Skin epidermis (tissue), 12 donors: ENCODE measurements at regions not wholly inside any gene's neighbourhood (a gene's known extent, or its start where the extent isn't known, plus 50 kb on each side); places are given as distances from the start of the nearest gene placed in this dataset.

Source experiments
- H3K27ac ChIP-seq, 21 experiments: fragments of 200-600 bp; sonication (generic) in 11 of 21; one replicate each; pipeline ENCODE4 v1.5.0; 2020; ENCODE audit warnings: mild to moderate bottlenecking in 3 of 21, inconsistent platforms in 2 of 21, moderate library complexity in 2 of 21
- H3K4me3 ChIP-seq, 7 experiments: fragments of 200-600 bp; sonication (generic) in 2 of 7; one replicate each; pipeline ENCODE4 v1.5.0; 2020; ENCODE audit warnings: inconsistent platforms in 2 of 7, mild to moderate bottlenecking in 2 of 7, moderate library complexity in 1 of 7

- Histone ChIP-seq H3K27ac (no peak overlapping the region), H3K4me3 (no peak overlapping the region)
Observed at GRCh38 chr1:72781038-72781437, 498.7 kb upstream of the NEGR1 start.

- H3K4me3 ChIP-seq = no peak overlapping the region
- no peak overlapping the region for H3K27ac ChIP-seq
Observed at GRCh38 chr1:72780212-72780611, 497.9 kb upstream of the NEGR1 start.

GRCh38 chr1:72777918-72778317, 495.6 kb upstream of the NEGR1 start:
- Histone ChIP-seq H3K4me3 (no peak overlapping the region), H3K27ac (no peak overlapping the region)

- H3K4me3 ChIP-seq = no peak overlapping the region
- no peak overlapping the region for H3K27ac ChIP-seq
Observed at GRCh38 chr1:72763481-72763880, 481.1 kb upstream of the NEGR1 start.

GRCh38 chr1:72759486-72759885, 477.1 kb upstream of the NEGR1 start:
- no peak overlapping the region for H3K27ac ChIP-seq

GRCh38 chr1:72757843-72758242, 475.5 kb upstream of the NEGR1 start:
- no peak overlapping the region for H3K27ac ChIP-seq
- H3K4me3 ChIP-seq = no peak overlapping the region

More at GRCh38 chr1:72759486-72759885, 477.1 kb upstream of the NEGR1 start:
- H3K4me3 ChIP-seq = no peak overlapping the region

GRCh38 chr1:72745413-72745812, 463.1 kb upstream of the NEGR1 start:
- Histone ChIP-seq H3K27ac (no peak overlapping the region), H3K4me3 (no peak overlapping the region)

- Histone ChIP-seq H3K27ac (no peak overlapping the region), H3K4me3 (no peak overlapping the region)
Observed at GRCh38 chr1:72734415-72734814, 452.1 kb upstream of the NEGR1 start.

- H3K4me3 ChIP-seq = no peak overlapping the region
- H3K27ac ChIP-seq = no peak overlapping the region
Observed at GRCh38 chr1:72724951-72725861, 442.9 kb upstream of the NEGR1 start.

- H3K4me3 ChIP-seq = no peak overlapping the region
- no peak overlapping the region for H3K27ac ChIP-seq
Observed at GRCh38 chr1:72705921-72706320, 423.6 kb upstream of the NEGR1 start.

GRCh38 chr1:72704841-72705477, 422.6 kb upstream of the NEGR1 start:
- H3K4me3 ChIP-seq = no peak overlapping the region
- H3K27ac ChIP-seq = no peak overlapping the region

- H3K27ac ChIP-seq = no peak overlapping the region
Observed at GRCh38 chr1:72697410-72697809, 415.1 kb upstream of the NEGR1 start.

GRCh38 chr1:72693899-72694298, 411.6 kb upstream of the NEGR1 start:
- no peak overlapping the region for H3K27ac ChIP-seq
- H3K4me3 ChIP-seq = no peak overlapping the region

More at GRCh38 chr1:72697410-72697809, 415.1 kb upstream of the NEGR1 start:
- no peak overlapping the region for H3K4me3 ChIP-seq

GRCh38 chr1:72693376-72693775, 411.0 kb upstream of the NEGR1 start:
- Histone ChIP-seq H3K4me3 (no peak overlapping the region), H3K27ac (no peak overlapping the region)

GRCh38 chr1:72690871-72691270, 408.5 kb upstream of the NEGR1 start:
- Histone ChIP-seq H3K4me3 (no peak overlapping the region), H3K27ac (no peak overlapping the region)

- Histone ChIP-seq H3K27ac (no peak overlapping the region), H3K4me3 (no peak overlapping the region)
Observed at GRCh38 chr1:72678683-72679082, 396.3 kb upstream of the NEGR1 start.

GRCh38 chr1:72670902-72671301, 388.6 kb upstream of the NEGR1 start:
- H3K27ac ChIP-seq = no peak overlapping the region
- no peak overlapping the region for H3K4me3 ChIP-seq

GRCh38 chr1:72662918-72663317, 380.6 kb upstream of the NEGR1 start:
- Histone ChIP-seq H3K4me3 (no peak overlapping the region), H3K27ac (no peak overlapping the region)

- Histone ChIP-seq H3K27ac (no peak overlapping the region), H3K4me3 (no peak overlapping the region)
Observed at GRCh38 chr1:72650843-72651435, 368.6 kb upstream of the NEGR1 start.

GRCh38 chr1:72649991-72650390, 367.7 kb upstream of the NEGR1 start:
- Histone ChIP-seq H3K4me3 (no peak overlapping the region), H3K27ac (no peak overlapping the region)
